ENCODE measurements at regions not wholly inside any gene's neighbourhood (a gene's known extent, or its start where the extent isn't known, plus 50 kb on each side); places are given as distances from the start of the nearest gene placed in this dataset.

DNA sequence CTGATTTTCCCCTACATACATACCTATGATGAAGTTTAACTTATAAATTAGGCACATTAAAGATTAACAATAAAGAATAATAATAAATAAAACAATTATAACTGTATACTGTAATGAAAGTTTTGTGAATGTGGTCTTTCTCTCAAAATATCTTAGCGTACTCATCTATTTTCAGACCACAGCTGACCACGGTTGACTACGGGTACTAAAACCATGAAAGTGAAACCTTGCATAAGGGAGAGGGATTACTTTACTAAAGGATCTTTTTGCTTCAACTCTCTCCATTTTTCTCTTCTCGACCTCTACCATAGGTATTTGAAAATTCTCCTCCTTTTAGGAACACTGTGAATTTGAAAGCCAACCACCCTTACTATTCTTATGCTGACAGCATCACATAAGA lies 475.5 kb downstream of the CETN3 start:
- TF ChIP-seq, protein P1, sequence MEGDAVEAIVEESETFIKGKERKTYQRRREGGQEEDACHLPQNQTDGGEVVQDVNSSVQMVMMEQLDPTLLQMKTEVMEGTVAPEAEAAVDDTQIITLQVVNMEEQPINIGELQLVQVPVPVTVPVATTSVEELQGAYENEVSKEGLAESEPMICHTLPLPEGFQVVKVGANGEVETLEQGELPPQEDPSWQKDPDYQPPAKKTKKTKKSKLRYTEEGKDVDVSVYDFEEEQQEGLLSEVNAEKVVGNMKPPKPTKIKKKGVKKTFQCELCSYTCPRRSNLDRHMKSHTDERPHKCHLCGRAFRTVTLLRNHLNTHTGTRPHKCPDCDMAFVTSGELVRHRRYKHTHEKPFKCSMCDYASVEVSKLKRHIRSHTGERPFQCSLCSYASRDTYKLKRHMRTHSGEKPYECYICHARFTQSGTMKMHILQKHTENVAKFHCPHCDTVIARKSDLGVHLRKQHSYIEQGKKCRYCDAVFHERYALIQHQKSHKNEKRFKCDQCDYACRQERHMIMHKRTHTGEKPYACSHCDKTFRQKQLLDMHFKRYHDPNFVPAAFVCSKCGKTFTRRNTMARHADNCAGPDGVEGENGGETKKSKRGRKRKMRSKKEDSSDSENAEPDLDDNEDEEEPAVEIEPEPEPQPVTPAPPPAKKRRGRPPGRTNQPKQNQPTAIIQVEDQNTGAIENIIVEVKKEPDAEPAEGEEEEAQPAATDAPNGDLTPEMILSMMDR (IDR thresholded peaks at IDR 0.05): no peak
- TF ChIP-seq ZFX (IDR thresholded peaks at IDR 0.05; ENCODE audit: borderline replicate concordance): no peak
- no peak overlapping the region for H3K27ac ChIP-seq

DNA sequence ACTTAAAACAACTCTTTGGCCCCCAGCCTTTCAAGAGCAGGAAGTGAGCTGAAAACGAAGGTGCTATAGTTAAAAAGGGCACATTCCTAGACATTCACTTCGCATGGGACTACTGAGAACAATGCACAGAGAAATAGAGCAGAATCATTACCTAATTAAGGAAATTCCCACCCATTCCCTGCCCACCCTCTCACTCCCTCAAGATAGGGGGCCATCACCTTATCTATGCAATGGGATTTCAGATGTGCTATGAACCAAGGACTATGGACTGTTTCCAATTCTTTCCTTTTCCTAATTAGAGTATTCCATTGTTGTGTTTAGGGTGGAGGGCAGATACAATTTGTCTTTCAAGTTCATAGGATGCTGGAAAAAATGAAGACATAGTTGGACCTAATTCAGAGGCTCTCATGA lies 476.8 kb downstream of the CETN3 start:
- H3K27ac ChIP-seq: no peak overlapping the region
- TF ChIP-seq, protein P1 (IDR thresholded peaks at IDR 0.05): no peak
- no peak for TF ChIP-seq ZFX (IDR thresholded peaks at IDR 0.05; ENCODE audit: borderline replicate concordance)

DNA sequence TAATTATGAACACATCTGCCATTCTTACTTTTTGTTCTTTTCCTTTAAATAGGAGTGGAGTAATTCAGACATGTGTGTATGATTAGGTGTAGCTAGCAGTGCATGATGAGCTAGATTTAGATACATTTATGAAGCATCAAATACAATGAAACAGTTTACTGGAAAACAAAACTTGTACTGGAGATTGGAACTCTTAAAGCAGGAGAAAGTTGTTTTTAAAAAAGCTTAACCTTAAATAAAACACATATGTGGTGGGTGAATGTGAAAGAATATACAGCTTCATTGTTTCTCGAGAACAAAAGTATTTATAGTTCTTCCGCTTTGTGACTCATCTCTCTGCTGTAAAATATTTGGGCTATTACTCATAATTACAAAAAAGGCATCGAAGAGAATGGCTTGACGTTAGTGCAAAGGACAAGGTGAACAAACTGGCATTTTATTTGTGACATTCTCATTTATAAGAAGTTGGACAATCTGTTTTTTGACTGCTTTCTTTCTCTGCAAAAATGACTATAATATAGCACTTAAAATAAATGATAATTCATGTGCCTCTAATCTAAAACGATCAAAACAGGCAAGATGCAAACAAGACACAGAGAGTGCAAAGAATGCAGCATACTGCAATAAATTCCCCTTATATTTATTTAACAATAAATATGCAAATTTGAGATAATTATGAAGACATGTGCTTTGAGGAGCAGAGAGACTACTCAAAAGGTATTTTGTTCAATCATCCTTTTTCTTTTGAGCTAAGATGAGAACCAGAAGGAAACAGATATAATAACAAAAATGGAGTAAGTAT lies 478.8 kb downstream of the CETN3 start:
- TF ChIP-seq ZFX (IDR thresholded peaks at IDR 0.05; ENCODE audit: borderline replicate concordance): no peak
- H3K27ac ChIP-seq: peak overlapping the region; percentile 33; the same call in 1 of the 2 replicates

DNA sequence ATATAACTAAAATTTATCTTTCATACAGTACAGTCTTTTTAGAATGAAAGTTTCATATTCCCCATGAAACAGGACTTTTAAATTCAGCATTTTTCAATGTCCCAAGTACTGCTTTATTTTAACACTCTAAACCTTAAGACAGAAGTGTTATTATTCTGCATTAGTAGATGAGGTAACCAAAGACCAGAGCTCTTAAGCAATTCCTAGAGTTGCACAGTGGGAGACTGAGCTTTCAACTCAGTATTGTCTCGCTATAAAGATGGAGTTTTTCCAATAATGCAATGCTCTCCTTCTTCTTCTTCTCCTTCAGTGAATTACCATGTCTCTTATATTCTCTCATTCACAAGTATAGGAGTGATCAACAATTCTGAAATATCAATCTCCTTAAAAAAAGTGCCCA lies 479.7 kb downstream of the CETN3 start:
- H3K27ac ChIP-seq: no peak overlapping the region
- TF ChIP-seq, protein P1 (IDR thresholded peaks at IDR 0.05): no peak
- TF ChIP-seq ZFX (IDR thresholded peaks at IDR 0.05; ENCODE audit: borderline replicate concordance): no peak

DNA sequence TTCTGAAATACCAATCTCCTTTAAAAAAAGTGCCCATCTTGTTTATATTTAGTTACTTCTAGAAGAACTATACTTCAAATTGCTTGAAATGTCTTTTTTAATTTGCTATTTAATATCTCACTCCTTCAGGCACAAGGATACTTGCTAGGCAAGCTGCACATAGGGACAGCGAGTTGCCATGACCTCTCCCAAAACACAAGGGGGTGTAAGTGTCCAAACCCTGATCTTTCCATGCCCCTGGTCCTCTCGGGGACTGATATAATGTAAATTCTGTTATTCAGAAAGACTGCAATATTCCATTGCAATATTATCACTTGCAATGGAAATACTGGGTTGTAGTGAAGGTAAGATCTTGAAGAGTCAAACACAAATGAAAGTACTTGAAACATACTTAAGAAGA lies 480.4 kb downstream of the CETN3 start:
- no peak overlapping the region for H3K27ac ChIP-seq
- TF ChIP-seq, protein P1 (IDR thresholded peaks at IDR 0.05): no peak
- TF ChIP-seq ZFX (IDR thresholded peaks at IDR 0.05; ENCODE audit: borderline replicate concordance): no peak

DNA sequence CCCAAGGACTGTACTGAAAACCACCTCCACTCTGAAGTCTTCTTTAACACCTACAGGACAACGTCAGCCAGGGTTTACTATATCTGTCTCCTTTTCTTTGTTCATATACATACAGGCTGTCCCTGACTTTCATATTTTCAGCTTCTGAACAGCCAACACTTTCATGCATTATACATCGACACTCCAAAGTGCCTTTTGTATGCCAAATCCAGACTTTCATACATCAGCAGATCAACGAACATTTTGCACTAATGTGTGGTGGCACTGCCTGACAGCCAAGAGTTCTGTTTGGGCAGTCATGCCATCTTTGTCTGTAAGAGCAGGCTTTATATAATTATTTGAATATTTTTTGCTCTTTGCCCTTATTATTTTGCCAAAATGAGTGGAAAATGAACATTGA lies 487.4 kb downstream of the CETN3 start:
- H3K27ac ChIP-seq: no peak overlapping the region
- TF ChIP-seq, protein P1 (IDR thresholded peaks at IDR 0.05): no peak
- TF ChIP-seq ZFX (IDR thresholded peaks at IDR 0.05; ENCODE audit: borderline replicate concordance): no peak

DNA sequence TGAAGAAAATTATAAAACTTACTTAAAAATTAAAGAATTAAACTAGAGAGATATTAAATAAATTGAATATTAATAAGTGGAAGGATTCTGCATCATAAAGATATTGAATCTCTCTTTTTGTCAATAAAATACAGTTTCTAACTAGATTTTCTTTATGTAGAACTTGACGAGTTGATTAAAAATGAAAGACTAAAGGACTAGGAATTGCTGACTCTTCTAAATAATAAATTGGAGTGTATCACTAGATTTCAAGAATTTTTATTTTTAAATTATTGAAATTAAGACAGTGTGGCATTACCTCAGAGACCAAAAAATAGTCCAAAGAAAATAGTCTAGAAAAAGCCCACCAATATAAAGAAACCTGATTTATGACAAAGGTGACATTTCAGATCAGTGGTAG lies 492.4 kb downstream of the CETN3 start:
- H3K27ac ChIP-seq: no peak overlapping the region
- TF ChIP-seq, protein P1 (IDR thresholded peaks at IDR 0.05): no peak
- no peak for TF ChIP-seq ZFX (IDR thresholded peaks at IDR 0.05; ENCODE audit: borderline replicate concordance)
